ENCODE measurements at regions not wholly inside any gene's neighbourhood (a gene's known extent, or its start where the extent isn't known, plus 50 kb on each side); places are given as distances from the start of the nearest gene placed in this dataset.

DNA sequence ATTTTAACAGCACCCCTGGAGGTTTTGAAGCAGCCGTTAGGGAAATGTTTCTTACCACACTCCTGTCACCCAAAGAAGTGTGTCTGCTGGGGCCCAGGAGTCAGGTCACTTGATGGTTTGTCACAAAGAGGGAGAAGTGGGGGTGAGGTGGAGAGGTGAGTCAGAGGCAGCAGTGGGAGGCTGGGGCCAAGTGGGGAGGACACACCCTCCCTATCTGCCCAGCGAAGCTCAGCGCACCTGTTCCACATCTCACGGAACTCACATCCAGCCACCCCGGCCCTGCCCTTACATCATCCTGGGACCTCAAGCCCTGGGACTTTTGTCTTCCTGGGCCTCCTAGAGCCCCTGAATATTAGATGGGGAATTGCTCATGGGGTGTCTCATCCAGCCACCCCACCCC, 171.1 kb upstream of the SMIM23 start:
- TF ChIP-seq, protein P1, sequence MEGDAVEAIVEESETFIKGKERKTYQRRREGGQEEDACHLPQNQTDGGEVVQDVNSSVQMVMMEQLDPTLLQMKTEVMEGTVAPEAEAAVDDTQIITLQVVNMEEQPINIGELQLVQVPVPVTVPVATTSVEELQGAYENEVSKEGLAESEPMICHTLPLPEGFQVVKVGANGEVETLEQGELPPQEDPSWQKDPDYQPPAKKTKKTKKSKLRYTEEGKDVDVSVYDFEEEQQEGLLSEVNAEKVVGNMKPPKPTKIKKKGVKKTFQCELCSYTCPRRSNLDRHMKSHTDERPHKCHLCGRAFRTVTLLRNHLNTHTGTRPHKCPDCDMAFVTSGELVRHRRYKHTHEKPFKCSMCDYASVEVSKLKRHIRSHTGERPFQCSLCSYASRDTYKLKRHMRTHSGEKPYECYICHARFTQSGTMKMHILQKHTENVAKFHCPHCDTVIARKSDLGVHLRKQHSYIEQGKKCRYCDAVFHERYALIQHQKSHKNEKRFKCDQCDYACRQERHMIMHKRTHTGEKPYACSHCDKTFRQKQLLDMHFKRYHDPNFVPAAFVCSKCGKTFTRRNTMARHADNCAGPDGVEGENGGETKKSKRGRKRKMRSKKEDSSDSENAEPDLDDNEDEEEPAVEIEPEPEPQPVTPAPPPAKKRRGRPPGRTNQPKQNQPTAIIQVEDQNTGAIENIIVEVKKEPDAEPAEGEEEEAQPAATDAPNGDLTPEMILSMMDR (IDR thresholded peaks at IDR 0.05) = no peak
- 87 to 97% methylated on average over 5 of the region's 5 CpGs for WGBS, 2 donors
- H3K9me3 ChIP-seq = no peaks in the 10 kb centered on the region
- peaks cover 0 to 14% (median 0%) of the 10 kb centered on the region in 9 donors for H3K4me1 ChIP-seq
- H3K27ac ChIP-seq = no peak overlapping the region
- peaks cover 0 to 21% (median 0%) of the 10 kb centered on the region in 7 donors for H3K27me3 ChIP-seq
- intact Hi-C loops (cut with DNase I) = no loop called here
- ATAC-seq (no peak), DNase-seq (no peak)
- H3K36me3 ChIP-seq = no peaks in the 10 kb centered on the region
- H3K4me3 ChIP-seq = no peak overlapping the region

DNA sequence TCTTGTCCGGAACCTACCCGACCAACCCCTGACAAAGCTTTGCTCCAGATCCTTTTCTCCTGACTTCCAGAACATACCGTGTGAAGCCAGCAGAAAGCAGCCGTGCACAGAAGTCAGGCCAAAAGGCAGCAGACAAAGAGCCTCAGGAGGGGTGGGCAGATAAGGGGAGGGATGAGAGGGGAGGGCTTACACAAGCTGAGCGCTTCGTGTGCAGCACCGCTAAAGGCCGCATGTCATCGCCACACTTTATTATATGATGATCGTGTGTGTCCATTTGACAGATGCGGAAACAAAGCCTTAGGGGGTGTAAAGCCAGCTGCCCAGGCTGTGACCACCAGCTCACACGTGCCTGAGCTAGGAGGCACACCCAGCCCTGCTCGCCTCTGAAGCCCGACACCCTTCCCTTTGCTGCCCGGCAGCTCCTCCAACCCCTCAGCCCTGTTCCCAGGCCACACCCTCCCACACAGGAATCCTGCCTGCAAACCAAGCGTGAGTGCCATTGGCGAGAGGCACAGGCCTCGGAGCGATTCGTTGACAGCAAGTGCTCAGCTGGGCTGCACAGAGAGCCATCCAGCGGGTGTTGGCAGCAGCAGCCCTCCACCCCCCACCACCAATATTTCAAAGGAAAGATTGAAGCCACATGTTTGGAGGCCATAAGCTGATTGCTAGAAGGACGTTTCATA, 170.5 kb upstream of the SMIM23 start:
- Histone ChIP-seq H3K27ac (no peak overlapping the region), H3K4me1 (peaks cover 0 to 14% (median 0%) of the 10 kb centered on the region in 9 donors), H3K27me3 (peaks cover 0 to 21% (median 0%) of the 10 kb centered on the region in 7 donors), H3K4me3 (no peak overlapping the region), H3K9me3 (no peaks in the 10 kb centered on the region), H3K36me3 (no peaks in the 10 kb centered on the region)
- intact Hi-C loops (cut with DNase I) = no loop called here
- ATAC-seq = peak; percentile 62 to 85 (median 72)
- peak; percentile 32 to 50 for DNase-seq
- 43 to 52% methylated on average over 20 to 22 of the region's 22 CpGs for WGBS, 2 donors
- TF ChIP-seq, protein P1 (IDR thresholded peaks at IDR 0.05) = no peak

DNA sequence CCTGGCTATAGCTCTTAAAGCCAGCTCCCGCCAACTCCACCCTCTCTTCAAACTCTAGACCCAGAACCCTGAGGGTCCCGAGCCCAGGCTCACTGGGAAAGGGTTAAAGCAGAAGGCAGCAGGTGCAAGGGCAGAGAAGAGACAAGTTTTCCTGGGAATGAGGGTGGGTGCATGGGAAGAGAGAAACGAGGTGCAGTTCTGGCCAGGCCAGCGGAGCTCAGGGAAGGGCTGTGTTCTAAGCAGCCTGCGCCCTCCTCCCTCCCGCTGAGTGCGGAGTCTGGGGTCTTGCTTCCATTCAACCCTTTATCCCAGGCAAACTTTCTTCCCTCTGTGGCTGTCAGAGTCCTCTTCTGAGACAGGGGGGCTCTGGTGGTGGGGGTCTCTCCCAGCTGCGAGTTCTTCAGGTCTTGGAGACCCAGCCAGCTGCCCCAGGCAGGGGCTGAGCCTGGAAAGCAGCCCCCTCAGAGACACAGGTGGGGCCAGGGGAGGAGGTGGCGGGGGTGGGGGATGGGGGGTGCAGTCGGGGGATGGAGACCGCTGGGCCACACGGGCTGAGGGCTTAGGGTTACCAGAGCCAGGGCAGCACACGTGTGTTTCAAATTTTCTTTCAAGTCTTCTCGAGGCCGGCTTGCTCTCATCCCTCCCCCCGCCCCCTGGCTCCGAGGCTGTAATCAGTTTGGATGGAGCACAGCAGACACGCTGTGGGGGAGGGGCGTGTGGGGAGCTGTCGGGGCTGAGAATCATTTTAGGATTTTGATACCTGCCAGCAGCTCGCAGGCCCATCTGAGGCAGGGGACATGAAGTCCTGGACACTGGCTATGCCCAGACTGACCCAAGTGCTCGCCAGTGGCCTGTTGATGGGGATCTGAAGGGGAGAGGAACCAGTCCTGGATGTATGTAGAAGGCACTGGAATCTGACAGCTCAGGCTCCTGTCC, 169.6 kb upstream of the SMIM23 start:
- no peaks in the 10 kb centered on the region for H3K36me3 ChIP-seq
- peaks cover 0 to 21% (median 0%) of the 10 kb centered on the region in 7 donors for H3K27me3 ChIP-seq
- H3K4me1 ChIP-seq = peaks cover 0 to 14% (median 0%) of the 10 kb centered on the region in 9 donors
- 40 to 43% methylated on average over 22 of the region's 22 CpGs for WGBS, 2 donors
- peak in 3 of 8 donors; percentile 7 to 10 (median 8) for ATAC-seq
- H3K4me3 ChIP-seq = no peak overlapping the region
- TF ChIP-seq, protein P1 (IDR thresholded peaks at IDR 0.05) = no peak
- no peak overlapping the region for H3K27ac ChIP-seq
- DNase-seq = no peak
- H3K9me3 ChIP-seq = no peaks in the 10 kb centered on the region
- intact Hi-C loops (cut with DNase I) = no loop called here

DNA sequence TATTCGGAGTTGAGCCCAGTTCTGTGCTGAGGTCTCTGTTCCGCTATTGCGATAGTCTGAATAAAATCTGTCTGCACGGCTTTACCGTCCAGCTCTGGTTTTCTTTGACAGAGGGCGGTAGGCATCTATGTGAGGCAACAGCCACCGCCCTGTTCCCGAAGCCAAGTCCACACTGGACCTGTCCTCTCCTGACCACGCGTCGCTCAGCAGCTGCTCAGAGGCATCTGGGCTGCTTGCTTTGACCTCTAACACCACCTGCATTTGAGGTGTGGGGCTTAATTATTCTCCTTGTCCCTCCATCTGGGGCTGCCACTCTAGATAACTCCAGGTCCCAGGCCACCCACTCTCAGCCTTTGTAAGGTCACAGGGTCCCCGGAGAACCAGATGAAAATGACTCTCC, 168.4 kb upstream of the SMIM23 start:
- H3K27me3 ChIP-seq = peaks cover 0 to 17% (median 0%) of the 10 kb centered on the region in 7 donors
- TF ChIP-seq, protein P1 (IDR thresholded peaks at IDR 0.05) = no peak
- ATAC-seq = no peak

More for the DNA sequence above, 168.4 kb upstream of the SMIM23 start:
- H3K27ac ChIP-seq = no peak overlapping the region
- intact Hi-C loops (cut with DNase I) = no loop called here
- WGBS, 2 donors = 90 to 96% methylated on average over 12 of the region's 12 CpGs
- H3K4me1 ChIP-seq = peaks cover 0 to 18% (median 0%) of the 10 kb centered on the region in 9 donors
- no peak overlapping the region for H3K4me3 ChIP-seq
- no peak for DNase-seq
- no peaks in the 10 kb centered on the region for H3K9me3 ChIP-seq
- H3K36me3 ChIP-seq = no peaks in the 10 kb centered on the region
